ENCODE measurements at regions not wholly inside any gene's neighbourhood (a gene's known extent, or its start where the extent isn't known, plus 50 kb on each side); places are given as distances from the start of the nearest gene placed in this dataset.

DNA sequence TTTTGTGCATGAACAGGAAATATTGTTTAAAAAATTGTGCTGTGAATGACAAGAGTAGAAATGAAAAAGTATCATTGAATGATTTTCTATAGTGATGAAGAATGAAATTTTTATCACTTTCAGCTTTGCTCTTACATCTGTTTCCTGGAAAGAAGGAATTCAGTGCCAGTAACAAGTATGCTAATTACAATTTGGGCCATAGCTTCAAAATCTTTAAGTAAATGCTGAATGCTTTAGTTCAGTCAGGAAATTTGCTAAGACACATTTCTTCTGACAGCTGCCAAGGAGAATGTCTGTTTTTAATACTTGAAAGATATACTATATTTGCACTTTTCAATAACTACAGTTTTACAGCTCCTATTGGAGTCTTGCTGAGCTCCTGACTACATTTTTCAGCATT is 203.7 kb upstream of the RSPO3 start:
- TF ChIP-seq DPF2 (IDR thresholded peaks at IDR 0.05) (no peak), EP300 (IDR thresholded peaks at IDR 0.05; ENCODE audit: borderline replicate concordance in 1 of 2, control insufficient read depth in 1 of 2, low read depth in 2 of 2, low read length in 2 of 2) (no peak), BRCA1 (IDR thresholded peaks at IDR 0.05; ENCODE audit: low read depth, low read length) (no peak), MYB (IDR thresholded peaks at IDR 0.05; ENCODE audit: borderline replicate concordance, low read depth, low read length) (no peak), MYC (IDR thresholded peaks at IDR 0.05; ENCODE audit: insufficient read depth, insufficient read length, insufficient replicate concordance, low read length, severe bottlenecking) (no peak), NFYA (IDR thresholded peaks at IDR 0.05; ENCODE audit: borderline replicate concordance, low read depth, low read length) (no peak), EED (IDR thresholded peaks at IDR 0.05; ENCODE audit: low read depth) (no peak), NFYB (IDR thresholded peaks at IDR 0.05; ENCODE audit: insufficient read depth, low read depth, low read length) (no peak)

Data from GM12878 (cell line).